ENCODE measurements at regions not wholly inside any gene's neighbourhood (a gene's known extent, or its start where the extent isn't known, plus 50 kb on each side); places are given as distances from the start of the nearest gene placed in this dataset.

DNA sequence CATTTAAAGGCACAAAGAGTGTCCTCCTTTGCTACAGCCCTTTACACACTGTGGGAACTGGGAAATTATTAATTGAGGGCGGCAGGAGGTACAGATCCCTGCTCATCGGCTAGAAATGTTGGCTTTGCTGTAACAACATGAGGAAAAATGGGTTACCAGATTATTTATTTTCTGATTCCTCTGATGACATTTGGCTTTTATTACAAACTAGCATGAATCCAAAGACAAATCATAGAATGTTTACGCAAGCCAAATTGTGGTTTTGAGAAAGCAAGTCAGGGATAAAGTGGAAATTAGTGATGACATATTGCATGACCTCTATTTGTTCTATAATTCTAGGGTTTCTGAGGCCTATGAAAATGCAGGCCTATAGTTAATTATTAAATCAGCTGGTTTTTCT is 126.1 kb upstream of the TMEM196 start:
- TF ChIP-seq POLR2AphosphoS5 (IDR thresholded peaks at IDR 0.05; ENCODE audit: insufficient read depth in 1 of 2, low read depth in 1 of 2) = no peak
- TF ChIP-seq, protein P1, sequence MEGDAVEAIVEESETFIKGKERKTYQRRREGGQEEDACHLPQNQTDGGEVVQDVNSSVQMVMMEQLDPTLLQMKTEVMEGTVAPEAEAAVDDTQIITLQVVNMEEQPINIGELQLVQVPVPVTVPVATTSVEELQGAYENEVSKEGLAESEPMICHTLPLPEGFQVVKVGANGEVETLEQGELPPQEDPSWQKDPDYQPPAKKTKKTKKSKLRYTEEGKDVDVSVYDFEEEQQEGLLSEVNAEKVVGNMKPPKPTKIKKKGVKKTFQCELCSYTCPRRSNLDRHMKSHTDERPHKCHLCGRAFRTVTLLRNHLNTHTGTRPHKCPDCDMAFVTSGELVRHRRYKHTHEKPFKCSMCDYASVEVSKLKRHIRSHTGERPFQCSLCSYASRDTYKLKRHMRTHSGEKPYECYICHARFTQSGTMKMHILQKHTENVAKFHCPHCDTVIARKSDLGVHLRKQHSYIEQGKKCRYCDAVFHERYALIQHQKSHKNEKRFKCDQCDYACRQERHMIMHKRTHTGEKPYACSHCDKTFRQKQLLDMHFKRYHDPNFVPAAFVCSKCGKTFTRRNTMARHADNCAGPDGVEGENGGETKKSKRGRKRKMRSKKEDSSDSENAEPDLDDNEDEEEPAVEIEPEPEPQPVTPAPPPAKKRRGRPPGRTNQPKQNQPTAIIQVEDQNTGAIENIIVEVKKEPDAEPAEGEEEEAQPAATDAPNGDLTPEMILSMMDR (IDR thresholded peaks at IDR 0.05) = no peak

All from vagina (tissue), 2 donors.